ENCODE measurements at regions not wholly inside any gene's neighbourhood (a gene's known extent, or its start where the extent isn't known, plus 50 kb on each side); places are given as distances from the start of the nearest gene placed in this dataset.
A peak's percentile ranks its signal among the peaks of the same experiment; 100 is the strongest.

DNA sequence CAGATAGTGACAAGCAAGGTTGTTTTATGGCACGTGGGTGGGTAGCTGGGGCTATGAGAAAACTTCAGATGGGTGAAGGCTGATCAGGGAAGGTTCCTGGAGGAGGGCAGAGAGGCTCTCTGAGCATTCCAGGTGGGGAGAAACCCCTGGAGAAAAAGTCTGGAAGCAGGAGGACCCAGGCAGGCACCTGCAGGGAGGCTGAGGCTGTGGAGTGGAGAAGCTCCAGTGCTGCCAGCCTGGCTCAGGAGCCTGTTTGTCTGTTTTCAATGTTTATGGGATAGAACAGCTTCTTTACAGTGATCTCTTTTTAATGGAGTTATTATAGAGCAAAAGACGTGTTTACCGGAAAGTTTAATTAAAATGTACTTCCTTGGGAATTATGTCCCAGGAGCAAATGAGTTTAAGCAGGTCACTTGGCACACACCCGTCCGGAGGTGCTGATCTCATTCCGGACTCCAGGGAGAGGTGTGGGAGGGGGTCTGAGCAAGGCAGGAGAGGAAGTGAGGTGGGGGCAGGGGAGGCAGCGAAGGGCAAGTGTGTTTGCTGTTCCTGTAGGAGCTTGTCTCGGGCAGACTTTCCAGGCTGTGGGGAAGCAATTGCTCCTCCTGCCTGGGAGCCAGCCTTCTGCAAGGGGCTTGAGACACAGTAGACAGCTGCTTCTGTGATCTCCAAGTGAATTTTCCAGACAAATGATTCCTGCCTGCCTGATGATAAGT is 239.5 kb downstream of the MYCN start:
- H3K23ac ChIP-seq (ENCODE audit: insufficient read length) = no peak overlapping the region
- H3K4me3 ChIP-seq (ENCODE audit: extremely low read depth in 1 of 4, insufficient read depth in 2 of 4, low read depth in 3 of 4, low read length in 4 of 4) = no peak overlapping the region
- TF ChIP-seq RXRA (IDR thresholded peaks at IDR 0.05; ENCODE audit: insufficient read depth, low read depth, low read length) (no peak), KDM4A (IDR thresholded peaks at IDR 0.05; ENCODE audit: low read depth, low read length, severe bottlenecking) (no peak), TAF1 (IDR thresholded peaks at IDR 0.05; ENCODE audit: low read depth, low read length) (no peak), SIX5 (IDR thresholded peaks at IDR 0.05; ENCODE audit: low read depth, low read length) (no peak)
- TF ChIP-seq, protein P1, sequence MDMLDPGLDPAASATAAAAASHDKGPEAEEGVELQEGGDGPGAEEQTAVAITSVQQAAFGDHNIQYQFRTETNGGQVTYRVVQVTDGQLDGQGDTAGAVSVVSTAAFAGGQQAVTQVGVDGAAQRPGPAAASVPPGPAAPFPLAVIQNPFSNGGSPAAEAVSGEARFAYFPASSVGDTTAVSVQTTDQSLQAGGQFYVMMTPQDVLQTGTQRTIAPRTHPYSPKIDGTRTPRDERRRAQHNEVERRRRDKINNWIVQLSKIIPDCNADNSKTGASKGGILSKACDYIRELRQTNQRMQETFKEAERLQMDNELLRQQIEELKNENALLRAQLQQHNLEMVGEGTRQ (IDR thresholded peaks at IDR 0.05; ENCODE audit: low read length) = no peak
- ChIA-PET POLR2A (ENCODE audit: partially characterized antibody) (interaction anchor here (1.1 to 1.8 kb wide), 3 partner anchors 9 to 241 kb away, joined by 3 to 4 read pairs (median 4); no protein-coding TSS in a partner anchor), CTCF (ENCODE audit: partially characterized antibody) (interaction anchor here (0.9 to 1.5 kb wide), 5 partner anchors 9 to 239 kb away, joined by 3 to 9 read pairs (median 4); partner anchors contain the start of gene MYCN)
- peak overlapping the region; percentile 72; the same call in 1 of the 2 replicates for H4K8ac ChIP-seq (ENCODE audit: extremely low read depth, insufficient read depth, low read length)
- peak overlapping the region; percentile 39; the same call in 1 of the 2 replicates for H2BK12ac ChIP-seq (ENCODE audit: low read depth, low read length)
- 0 out of 2 replicates have a peak overlapping the region, but pooled peaks have one; percentile 8 for H2BK15ac ChIP-seq (ENCODE audit: low read length)
- no peak overlapping the region for H3K27ac ChIP-seq (ENCODE audit: low read depth, low read length)
- WGBS, 2 experiments (ENCODE audit: extremely low coverage in 1 of 2, insufficient coverage in 1 of 2, insufficient read length in 1 of 2, insufficient replicate concordance in 2 of 2, low coverage in 1 of 2, low lambda C conversion rate in 2 of 2, missing lambda C conversion rate in 1 of 2) = 79% methylated on average over 8 of the region's 8 CpGs; no CpG with 5 or more reads in 1 of the 2 experiments
- no peak overlapping the region for H2AK5ac ChIP-seq (ENCODE audit: low read depth, low read length)
- peak overlapping the region; percentile 58 for H3K4ac ChIP-seq (replicated peaks; ENCODE audit: insufficient read length, low read depth, low read length)
- H3K27me3 ChIP-seq (replicated peaks in 1 of 4; ENCODE audit: control insufficient read depth in 3 of 4, extremely low read depth in 1 of 4, insufficient read depth in 3 of 4, low read length in 3 of 4) = no peaks in the 10 kb centered on the region
- no peak overlapping the region; the same call in 1 of the 2 replicates for H2BK20ac ChIP-seq (ENCODE audit: low read length)
- H2BK120ac ChIP-seq (replicated peaks; ENCODE audit: low read depth, low read length) = peak overlapping the region; percentile 82
- FAIRE-seq = no peak
- no peaks in the 10 kb centered on the region for H4K20me1 ChIP-seq (replicated peaks in 1 of 2; ENCODE audit: control insufficient read depth in 1 of 2, insufficient read depth in 2 of 2, low read length in 2 of 2)
- no peak overlapping the region for H3K9ac ChIP-seq (replicated peaks in 1 of 4; ENCODE audit: extremely low read depth in 1 of 4, low read depth in 3 of 4, low read length in 3 of 4)
- H2BK5ac ChIP-seq (ENCODE audit: low read depth, low read length) = peak overlapping the region; percentile 71; the same call in 1 of the 2 replicates
- H3K4me2 ChIP-seq (ENCODE audit: insufficient read depth in 1 of 2, low read depth in 2 of 2, low read length in 2 of 2) = no peak overlapping the region
- no peak overlapping the region for H3K56ac ChIP-seq (replicated peaks; ENCODE audit: insufficient read length, low read depth, low read length)
- H3K9me3 ChIP-seq (ENCODE audit: insufficient read depth in 2 of 2, low read depth in 1 of 2, low read length in 1 of 2) = no peaks in the 10 kb centered on the region
- no peak for DNase-seq (ENCODE audit: low read depth in 1 of 2, low spot score in 2 of 2)
- no peaks in the 10 kb centered on the region for H3K36me3 ChIP-seq (ENCODE audit: control insufficient read depth in 2 of 4, insufficient read depth in 4 of 4, low read length in 3 of 4)
- peaks cover 0 to 5% (median 0%) of the 10 kb centered on the region in 4 experiments; a peak in 3 of 7 replicates for H3K4me1 ChIP-seq (replicated peaks in 1 of 4; ENCODE audit: control insufficient read depth in 3 of 4, insufficient read depth in 4 of 4, low read length in 3 of 4)
- H3K14ac ChIP-seq (ENCODE audit: insufficient read length) = no peak overlapping the region
- H3K23me2 ChIP-seq (ENCODE audit: low read depth, low read length) = no peaks in the 10 kb centered on the region
- no peaks in the 10 kb centered on the region for H3K79me2 ChIP-seq (ENCODE audit: control insufficient read depth in 1 of 2, insufficient read depth in 2 of 2, low read length in 2 of 2)
- peak overlapping the region; percentile 82 for H4K91ac ChIP-seq (replicated peaks; ENCODE audit: insufficient read length, low read length)
- H4K5ac ChIP-seq (ENCODE audit: insufficient read length, low read depth, low read length) = no peak overlapping the region
- H3K79me1 ChIP-seq (ENCODE audit: low read depth, low read length) = no peaks in the 10 kb centered on the region
- peak overlapping the region; percentile 53 for H3K18ac ChIP-seq (ENCODE audit: extremely low read depth, low read length)
- 0 out of 2 replicates have a peak overlapping the region, but pooled peaks have one; percentile 21 for H2AFZ ChIP-seq (ENCODE audit: low read length)

Data from H1 (cell line).